T-helper 1 cell treated with Interleukin-12 subunit alpha and Interleukin-12 subunit beta and Interleukin-4 antibody, amounts not matched to agents 30 ng/mL and 1 ng/mL, for 36 hours (primary cell): ENCODE measurements at regions not wholly inside any gene's neighbourhood (a gene's known extent, or its start where the extent isn't known, plus 50 kb on each side); places are given as distances from the start of the nearest gene placed in this dataset.
"Not testable (repeated sequence)": the region's sequence is repeated elsewhere in the genome, so short reads cannot be mapped to it uniquely, and the experiment has no call there.

Experiments used
- intact Hi-C: fragments of 100-400 bp; cut with micrococcal nuclease; formaldehyde crosslinking; loops from one replicate; pipeline ENCODE4 v1.15.1; 2024

DNA sequence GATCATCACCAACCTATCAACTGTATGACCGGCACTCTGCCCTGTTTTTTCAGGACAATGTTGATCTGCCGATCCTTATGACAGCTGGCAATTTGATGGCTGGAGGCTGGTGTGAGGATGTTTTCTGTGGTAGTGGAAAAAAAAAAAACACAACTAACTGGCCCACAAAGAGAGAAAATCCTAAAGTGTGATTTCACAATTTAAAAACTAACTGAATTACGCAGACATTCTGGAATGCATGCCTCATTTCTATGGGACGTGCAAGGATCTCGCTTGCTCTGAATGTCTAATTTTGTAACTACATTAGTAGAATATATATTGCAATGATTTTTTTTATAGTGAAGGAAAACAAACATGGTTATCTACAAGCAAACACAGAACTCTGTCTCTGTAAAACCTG, 590.5 kb downstream of the ETS1 start:
- intact Hi-C loops = no loop called here

DNA sequence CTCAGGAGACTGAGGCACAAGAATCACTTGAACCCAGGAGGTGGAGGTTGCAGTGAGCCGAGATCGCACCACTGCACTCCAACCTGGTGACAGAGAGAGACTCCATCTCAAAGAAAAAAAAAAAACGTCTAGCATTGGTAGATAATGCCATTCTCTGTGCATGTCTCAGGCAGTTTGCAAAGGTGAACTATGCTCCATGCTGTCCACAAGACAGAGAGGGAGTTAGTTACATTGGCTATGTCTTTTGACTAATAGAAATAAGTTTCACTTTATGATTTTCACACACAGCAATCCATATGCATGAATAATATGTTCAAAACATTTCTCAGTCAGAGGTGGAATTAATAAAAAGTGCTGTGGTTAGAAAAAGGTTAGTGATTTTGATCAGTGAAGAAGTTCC, 591.4 kb downstream of the ETS1 start:
- intact Hi-C loops = no loop called here

DNA sequence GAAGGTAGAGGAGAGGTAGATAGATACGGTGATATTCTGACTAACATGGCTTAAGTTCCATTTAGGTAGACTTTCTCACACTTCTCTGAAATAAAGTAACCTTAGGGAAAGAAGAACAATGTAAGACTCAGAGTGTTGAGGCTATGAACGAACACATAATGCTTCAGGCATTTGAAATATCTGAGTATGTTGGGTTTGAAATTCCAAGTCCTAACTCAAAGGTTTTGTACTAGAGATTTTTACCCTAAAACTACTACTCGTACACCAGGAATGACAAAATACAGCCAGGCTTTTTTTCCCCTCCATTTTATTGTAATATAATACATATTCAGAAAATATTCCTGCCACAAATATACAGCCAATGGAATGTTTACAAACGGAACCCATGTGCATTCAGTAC, 592.6 kb downstream of the ETS1 start:
- intact Hi-C loops = no loop called here

DNA sequence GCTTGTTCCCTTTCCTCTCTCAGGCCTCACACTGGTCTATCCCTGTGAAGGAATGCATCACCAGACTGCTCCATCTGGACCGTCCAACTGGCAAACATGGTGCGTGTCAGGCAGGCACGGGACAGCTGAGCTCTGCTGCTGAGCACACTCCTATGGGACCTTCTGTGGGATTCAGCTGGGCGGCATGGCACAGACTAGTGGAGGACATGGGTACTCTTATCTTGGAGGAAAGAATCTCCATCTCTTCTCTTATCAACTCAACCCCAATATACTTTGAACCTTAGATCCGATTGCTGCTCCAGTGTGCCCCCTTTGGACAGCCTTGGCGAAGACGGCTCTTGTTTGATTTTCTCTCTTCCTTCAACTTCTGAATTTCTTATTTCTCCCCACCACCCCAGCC, 593.6 kb downstream of the ETS1 start:
- intact Hi-C loops = no loop called here

GRCh38 chr11:127993281-127993680, 594.1 kb downstream of the ETS1 start:
- intact Hi-C loops = no loop called here

DNA sequence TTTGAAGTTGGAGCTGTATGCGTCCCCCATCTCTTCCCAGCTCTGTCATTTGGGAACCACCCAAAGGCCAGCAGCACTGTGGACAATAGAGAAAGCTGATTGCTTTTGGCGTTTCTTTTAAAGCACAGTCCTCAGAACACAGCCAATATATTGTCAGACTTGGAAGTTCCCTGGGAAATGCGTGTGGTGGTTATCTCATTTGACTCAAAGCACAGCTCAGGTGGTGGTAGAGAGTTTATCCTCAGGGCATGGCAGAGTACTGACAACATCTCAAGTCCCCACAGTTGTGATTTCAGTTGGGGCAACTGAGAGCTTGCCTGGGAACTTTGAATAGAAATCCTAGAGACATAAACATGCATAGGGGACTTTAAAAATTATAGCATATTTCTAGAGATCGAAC, 601.3 kb downstream of the ETS1 start:
- intact Hi-C loops = no loop called here

GRCh38 chr11:127972816-127973215, 614.5 kb downstream of the ETS1 start:
- intact Hi-C loops = no loop called here

DNA sequence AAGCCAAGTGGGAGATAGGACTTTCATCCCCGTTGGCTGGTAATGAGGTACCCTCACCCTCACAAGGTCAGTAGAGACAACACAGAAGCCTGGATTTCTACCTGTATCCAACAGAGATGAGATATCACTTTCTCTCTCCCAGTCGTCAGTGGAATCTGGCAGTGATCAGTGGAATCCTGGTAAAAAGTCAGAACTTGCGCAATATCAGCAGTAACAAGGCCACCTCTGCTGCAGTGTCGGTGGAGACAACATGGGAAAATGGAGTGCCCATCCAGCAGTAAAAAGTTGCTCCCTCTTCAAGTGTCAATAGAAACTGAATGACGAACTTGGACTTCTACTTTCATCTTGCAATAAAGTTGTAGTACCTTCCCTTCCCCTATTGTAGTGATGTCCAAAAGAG, 615.9 kb downstream of the ETS1 start:
- intact Hi-C loops = no loop called here

DNA sequence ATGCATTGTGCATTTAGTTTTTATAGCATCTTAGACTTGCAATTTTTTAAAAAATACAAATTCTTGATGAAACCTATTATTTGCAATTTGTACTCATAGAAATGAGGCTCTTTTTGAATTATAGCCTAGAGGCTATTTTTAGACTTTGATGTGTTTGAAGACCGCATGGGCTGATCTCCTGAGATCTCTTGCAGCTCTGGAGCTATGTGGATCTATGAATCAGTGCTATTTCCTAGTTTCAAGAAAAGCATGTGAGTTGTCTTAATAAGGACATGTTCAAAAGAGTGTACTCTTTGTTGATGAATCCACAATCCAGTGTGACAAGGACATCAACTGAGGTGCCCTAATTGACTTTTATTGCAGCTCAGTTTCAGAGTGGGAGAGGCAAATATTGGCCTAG, 620.5 kb downstream of the ETS1 start:
- intact Hi-C loops = no loop called here

- intact Hi-C loops = no loop called here
These were observed 621.3 kb downstream of the ETS1 start for GRCh38 chr11:127965939-127966668.

GRCh38 chr11:127962416-127962815, 624.9 kb downstream of the ETS1 start:
- intact Hi-C loops = no loop called here

GRCh38 chr11:127950162-127950561, 637.2 kb downstream of the ETS1 start:
- intact Hi-C loops = no loop called here

DNA sequence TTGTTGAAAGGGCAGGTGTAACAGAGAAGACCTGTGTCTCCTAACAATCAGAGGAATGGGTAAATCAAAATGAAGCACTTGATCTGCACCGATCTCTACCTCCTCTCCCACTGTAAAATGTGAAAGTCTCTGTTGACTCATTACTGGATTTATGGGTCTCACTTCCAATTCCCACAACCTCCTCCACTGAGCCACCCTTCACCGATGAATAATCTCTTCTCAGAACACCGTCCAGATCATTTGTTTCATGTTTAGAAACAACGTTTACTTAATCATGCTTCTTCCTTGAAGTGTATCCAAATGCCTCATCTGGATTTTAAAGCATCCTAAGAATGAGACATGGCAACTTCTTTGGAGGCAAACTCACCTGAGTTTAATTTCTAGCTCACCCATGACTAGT, 643.6 kb downstream of the ETS1 start:
- intact Hi-C loops = no loop called here

DNA sequence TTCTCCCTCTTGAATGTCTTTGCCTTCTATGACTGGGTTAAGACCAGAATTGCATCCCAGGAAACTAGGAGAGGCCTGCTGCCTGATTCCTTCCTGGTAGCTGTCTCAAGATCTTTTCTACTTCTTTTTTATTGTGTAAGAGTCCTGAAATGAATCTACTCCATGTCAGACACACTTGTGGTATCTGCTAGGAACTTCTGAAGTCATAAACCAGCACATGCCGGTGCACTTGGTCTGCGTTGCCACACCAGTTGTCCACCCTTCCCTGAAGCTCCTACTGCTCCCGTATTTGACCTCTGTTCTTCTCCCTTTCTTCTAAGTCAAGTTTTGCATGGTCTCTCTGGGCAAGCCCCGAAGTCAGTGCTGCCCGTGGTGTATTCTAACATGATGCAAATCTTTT, 644.2 kb downstream of the ETS1 start:
- intact Hi-C loops = no loop called here

DNA sequence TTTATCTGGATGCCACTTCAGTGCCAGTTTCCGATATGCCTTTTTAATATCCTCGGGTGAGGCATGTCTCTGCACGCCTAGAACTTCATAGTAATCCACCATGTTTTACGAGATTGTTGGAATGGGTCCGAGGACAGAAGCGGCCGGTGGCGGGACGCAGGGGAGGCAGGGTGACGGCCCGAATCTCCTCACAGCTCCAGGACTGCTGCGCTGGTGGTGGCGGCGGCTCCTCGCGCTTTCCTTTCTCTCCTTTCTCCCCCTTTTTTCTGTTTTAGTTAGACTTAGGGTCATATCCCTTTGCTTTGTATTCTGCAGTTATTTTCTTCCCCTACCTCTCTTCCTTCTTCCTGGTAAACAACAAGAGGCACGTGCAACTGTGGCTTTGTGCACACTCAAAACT, 645.8 kb downstream of the ETS1 start:
- intact Hi-C loops = not testable (repeated sequence)

DNA sequence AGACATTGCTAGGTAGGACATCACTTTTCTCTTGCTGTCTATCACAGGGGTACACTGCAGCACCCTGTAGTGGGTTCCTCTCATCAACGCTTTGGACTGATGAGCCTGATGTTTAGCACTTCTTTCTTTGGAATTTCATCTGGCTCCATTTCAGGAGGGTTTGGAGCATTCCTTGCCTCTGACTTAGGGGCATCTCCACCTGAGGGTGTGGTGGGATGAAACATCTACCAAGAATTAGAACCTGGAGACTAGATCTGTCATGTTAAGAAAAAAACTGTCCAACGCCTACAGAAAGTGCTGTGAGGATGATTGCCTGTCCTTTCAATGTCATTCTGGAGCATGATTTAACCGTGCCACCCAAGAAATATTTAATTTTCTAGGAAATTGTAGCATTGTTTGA, 648.4 kb downstream of the ETS1 start:
- intact Hi-C loops = no loop called here

- intact Hi-C loops = no loop called here
These were observed 652.3 kb downstream of the ETS1 start for GRCh38 chr11:127935081-127935480.

DNA sequence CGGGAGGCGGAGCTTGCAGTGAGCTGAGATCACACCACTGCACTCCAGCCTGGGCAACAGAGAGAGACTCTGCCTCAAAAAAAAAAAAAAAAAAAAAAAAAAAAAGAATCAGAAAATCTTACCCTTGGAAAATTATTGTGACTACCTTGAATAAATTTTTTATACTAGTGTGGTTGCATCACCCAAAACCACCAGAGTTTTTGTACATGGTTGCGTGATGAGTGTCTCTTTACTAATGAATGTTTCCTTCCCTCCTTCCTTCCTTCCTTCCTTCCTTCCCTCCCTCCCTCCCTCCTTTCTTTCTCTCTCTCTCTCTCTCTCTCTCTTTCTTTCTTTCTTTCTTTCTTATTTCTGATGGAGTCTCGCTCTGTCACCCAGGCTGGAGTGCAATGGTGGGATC, 653.4 kb downstream of the ETS1 start:
- intact Hi-C loops = not testable (repeated sequence)

GRCh38 chr11:127931803-127932202, 655.6 kb downstream of the ETS1 start:
- intact Hi-C loops = no loop called here

DNA sequence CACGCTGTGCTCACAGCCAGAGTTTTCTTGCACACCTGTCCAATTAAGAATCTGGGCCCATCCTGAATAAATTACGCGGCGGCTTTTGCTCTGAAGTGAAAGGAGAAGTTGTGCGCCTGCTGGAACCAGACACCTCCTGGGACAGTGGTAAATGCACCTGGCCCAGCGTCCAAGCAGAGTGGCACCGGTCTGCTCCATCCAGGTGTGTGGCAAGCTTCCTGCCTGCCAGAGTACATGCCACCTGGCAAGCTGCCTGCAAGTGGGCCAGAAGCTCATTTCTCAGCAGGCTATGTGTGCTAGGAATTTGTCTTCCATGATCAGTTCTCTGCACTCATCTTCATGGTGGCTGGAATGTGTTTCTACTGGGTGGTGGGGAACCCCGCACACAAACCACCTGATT, 660.6 kb downstream of the ETS1 start:
- intact Hi-C loops = no loop called here

DNA sequence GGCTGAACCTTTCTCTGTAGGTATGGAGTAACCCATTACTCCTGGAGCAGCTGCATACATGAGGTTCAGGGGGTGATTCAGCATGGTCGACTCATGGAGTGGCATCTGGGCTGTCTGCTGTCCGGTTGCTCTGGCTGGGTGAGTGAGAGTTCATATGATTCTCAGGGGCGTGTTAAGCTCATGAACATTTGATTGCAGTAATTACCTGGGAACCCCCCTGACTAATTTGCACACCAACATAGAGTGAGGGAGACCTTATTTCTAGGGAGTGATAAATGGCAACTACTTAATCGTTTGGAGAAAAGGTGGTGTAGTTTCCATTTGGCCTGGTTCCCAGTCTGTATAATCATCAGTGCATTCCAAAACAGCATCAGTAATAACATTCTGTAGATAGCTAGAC, 661.9 kb downstream of the ETS1 start:
- intact Hi-C loops = no loop called here

- intact Hi-C loops = no loop called here
These were observed 668.0 kb downstream of the ETS1 start for GRCh38 chr11:127919206-127920000.

- intact Hi-C loops = no loop called here
These were observed 685.0 kb downstream of the ETS1 start for GRCh38 chr11:127902382-127902781.
